ENCODE measurements at regions not wholly inside any gene's neighbourhood (a gene's known extent, or its start where the extent isn't known, plus 50 kb on each side); places are given as distances from the start of the nearest gene placed in this dataset.
"Not testable (repeated sequence)": the region's sequence is repeated elsewhere in the genome, so short reads cannot be mapped to it uniquely, and the experiment has no call there.

DNA sequence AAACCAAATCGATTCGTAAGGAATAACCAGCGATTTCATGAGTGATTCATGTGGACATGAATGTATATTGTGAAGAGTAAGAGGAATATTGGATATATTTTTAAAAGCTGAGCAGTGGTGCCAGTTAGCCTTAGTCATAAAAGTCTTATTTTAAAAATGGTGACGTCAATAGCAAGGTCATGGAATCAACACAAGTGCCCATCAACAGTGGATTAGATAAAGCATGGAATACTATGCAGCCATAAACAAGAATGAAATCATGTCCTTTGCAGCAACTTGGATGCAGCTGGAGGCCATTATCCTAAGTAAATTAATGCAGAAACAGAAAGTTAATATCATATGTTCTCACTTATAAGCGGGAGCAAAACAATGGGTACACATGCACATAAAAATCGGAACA lies 89.0 kb upstream of the STOX2 start:
- DNase-seq = no peak

DNA sequence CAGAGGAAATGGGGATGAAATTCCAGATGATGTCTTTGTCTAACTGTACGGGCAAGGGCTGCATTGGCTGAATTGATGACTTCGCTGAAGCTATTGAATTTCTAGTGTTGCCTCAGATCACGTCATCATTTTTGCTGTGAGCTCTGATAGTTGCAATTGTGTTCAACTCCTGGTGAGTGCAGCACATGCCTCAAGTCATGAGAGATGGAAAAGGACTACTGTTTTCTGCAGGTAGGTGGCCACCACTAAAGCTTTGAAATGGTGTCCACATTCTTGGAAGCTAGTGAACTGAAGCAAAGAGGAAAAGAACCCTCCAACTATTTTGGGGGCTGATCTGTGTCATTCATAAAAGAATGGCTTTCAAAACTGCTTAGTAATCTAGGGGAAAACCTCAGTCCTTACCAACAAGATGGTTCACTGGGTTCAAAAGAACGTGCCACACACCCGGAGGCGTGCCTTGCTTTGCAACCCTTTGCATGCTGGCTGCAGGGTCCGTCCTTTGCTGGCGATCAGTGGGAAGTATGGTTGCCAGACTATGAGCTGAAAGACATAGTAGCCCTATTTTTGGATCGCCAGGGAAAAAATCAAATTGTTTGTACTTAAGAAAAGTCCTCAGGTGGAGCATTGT lies 88.1 kb upstream of the STOX2 start:
- no peak for DNase-seq

DNA sequence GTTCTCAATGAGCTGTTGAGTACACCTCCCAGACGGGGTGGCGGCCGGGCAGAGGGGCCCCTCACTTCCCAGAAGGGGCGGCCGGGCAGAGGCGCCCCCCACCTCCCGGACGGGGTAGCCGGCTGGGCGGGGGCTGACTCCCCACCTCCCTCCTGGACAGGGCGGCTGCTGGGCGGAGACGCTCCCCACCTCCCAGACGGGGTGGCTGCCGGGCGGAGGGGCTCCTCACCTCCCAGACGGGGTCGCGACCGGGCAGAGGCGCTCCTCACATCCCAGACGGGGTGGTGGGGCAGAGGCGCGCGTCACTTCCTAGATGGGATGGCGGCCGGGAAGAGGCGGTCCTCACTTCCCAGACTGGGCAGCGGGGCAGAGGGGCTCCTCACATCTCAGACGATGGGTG lies 86.5 kb upstream of the STOX2 start:
- not testable (repeated sequence) for DNase-seq

DNA sequence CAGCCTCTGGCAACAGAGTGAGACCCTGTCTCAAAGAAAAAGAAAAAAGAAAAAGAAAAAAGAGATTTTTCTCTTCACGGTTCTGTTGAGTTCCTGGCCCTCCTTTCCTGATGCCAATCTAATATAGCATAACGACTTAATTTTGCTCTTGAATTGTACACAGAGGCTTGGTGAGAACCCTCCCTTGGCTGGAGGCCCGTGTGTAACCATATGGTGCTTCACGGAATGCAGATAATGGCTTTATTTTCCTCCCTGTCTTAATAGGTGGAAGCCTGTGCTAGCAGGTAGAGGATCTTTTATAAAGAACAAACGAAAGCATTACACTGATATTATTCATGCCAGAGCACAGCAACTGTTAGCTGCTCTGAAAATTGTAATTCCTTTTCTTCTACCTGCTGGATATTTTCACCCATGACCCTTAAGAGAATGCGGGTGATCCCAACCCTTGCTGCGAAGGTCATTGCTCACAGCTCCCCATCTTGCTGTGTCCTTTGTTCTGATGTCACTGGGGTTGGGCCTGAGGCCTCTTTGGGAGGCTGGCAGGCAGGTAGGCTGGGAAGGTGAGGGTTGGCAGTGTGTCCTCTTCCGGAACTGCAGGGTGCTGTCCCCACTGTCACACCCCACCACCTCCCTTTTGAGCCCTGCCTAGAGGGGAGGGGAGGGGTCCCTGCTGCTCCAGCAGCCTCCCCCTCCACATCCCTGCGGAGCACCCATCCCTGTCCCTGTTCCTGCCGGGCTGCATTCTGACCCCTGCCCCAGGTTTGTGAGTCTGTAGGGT lies 83.8 kb upstream of the STOX2 start:
- DNase-seq = no peak

DNA sequence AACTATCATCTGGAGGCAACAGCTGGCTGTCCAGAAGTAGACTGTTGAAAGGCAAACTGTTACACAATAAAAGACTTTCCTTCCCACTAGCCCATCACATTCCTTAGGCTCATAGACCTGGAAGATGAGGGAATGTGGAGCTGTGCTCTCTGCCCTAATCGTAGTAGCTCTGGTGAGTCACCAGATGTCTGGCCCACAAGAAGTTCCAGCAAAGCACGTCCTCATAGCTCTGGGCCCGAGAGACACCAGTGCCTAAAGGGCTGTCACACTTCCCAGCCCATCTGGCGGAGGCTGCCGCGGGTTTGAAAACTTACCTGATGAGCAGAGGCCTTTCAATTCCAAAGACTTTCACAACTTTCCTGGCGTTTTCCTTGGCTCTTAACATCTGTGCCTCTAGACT lies 81.7 kb upstream of the STOX2 start:
- no peak for DNase-seq

DNA sequence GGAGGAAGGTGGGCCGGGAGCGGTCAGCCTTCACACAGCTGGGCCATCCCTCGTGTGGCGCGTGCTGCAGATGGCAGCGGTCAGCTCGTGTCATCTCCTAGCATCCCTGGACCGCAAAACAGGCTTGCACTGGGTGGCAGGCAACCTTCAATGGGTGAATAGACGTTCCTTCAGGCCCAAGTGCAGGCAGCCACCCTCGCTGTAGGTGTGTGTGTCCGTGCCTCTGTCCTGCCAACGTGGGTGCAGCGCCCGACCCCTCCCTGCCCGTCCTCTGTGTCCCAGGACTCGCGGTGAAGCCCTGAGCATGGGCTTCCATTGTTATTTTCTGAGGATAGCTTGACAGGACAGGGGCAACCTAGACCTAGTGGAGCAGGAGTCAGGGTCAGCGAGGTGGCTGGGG lies 79.8 kb upstream of the STOX2 start:
- DNase-seq = no peak

DNA sequence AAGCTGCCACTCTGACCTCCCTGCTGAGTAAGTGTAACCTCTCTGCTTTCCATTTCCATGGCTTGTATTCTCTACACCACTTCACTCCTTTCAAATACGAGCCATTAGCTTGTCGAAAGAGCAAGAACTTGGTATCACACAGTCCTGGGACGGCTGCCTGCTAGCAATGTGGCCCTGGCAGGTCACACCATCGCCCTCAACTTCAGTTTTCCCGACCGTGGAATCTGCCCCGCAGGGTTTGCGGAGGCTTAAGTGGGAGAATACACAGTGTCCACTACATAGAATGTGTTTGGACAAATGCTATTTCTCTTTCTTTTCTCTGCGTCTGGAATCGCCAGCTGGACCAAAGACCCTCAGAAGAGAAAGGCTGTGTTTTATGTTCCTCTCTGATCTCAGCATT lies 78.6 kb upstream of the STOX2 start:
- DNase-seq = no peak

DNA sequence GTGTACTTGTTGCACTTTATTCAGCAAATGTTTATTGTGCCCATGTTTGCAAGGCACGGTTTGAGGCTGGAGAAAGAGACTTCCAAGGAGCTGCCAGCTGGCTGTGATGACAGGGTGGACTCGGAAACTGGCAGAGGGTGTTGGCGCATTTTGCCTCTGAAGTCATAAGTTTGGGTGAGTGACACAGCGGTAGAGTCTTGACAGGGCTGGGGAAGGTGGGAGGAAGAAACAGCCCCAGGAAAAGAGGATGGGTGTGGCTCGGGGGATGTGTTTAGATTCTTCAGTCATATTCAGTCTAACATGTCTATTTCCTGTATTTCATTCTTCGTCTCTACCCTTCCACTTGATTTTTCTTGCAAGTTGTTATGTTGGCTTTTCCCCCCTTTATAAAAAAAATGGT lies 77.0 kb upstream of the STOX2 start:
- no peak for DNase-seq

DNA sequence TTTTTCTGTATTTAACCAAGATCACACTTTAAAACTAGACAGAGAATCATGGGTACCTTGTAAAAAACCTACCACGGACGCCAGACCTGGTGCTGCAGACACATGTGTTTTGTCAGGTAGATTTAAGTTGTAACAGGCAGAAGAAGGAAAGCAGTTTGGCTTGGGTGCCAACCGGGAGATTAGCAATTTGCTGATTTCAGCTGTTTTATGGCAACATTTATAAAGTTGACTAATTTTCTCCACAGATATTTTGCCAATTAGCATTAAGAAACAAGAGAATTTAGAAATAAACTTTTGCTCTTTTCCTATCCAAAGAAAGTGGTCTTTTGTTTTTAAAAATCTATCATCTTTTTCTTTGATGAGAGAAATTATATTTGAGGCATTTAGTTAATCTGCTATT lies 76.3 kb upstream of the STOX2 start:
- no peak for DNase-seq

DNA sequence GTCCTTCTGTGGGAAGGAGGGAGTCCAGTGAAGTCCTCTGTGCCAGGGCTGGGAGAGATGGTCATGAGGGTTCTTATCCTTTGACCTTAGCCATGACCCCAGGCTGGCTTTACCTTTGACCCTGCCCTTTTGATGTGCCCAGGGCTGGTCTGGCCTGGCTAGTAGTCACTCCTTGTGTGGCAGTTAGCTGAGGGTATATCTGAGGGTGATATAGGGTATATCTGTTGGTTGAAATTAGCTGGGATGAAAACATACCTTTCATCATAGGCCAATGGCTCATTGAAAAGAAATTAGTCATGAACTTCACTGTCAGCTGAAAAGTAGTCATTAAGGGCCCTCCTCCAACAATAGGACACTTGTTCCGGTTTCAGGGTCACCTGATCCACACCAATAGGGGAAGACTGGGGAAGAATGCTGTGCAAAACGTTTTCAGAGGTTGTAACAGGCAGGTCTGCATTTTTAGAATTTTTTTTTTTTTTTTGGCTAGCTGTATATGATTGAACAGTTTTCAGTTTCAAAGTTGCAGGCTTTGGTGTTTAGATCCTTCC lies 74.6 kb upstream of the STOX2 start:
- DNase-seq = peak; percentile 19

DNA sequence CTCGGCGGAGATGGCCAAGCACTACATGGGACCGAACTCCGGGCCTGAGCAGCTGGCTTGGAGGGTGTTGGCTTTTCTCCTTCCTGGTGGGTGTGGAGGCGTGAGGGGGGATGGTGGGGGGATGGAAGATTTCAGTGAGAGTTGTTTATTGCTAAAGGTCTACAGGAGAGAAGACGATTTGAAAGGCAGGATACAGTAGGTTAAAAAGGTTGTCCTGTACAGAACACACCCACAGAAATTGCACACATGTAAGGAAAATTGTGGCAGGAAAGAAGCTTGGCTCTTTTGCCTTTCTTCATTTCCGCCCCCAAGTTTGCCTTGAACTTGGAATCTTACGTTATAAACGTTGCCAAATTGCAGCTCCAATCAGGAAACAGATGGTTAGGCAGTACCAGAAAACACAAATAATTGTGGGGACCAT lies 74.1 kb upstream of the STOX2 start:
- no peak for DNase-seq

DNA sequence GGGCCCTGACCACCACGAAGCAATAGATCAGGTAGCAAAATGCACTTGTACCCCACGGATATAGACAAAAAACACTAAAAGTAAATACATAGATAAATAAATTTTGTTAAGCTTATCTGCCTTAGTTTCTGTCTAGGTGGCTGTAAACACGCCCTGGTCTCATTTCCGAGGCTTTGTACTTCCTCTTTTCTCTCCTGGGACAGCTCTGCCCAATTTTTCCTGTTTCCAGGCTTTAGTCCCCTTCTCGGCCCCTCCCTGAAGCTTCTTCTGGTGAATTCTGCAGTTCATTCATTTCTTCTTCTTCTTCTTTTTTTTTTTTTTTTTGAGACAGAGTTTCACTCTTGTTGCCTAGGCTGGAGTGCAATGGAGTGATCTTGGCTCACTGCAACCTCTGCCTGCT lies 73.4 kb upstream of the STOX2 start:
- DNase-seq = peak; percentile 44

DNA sequence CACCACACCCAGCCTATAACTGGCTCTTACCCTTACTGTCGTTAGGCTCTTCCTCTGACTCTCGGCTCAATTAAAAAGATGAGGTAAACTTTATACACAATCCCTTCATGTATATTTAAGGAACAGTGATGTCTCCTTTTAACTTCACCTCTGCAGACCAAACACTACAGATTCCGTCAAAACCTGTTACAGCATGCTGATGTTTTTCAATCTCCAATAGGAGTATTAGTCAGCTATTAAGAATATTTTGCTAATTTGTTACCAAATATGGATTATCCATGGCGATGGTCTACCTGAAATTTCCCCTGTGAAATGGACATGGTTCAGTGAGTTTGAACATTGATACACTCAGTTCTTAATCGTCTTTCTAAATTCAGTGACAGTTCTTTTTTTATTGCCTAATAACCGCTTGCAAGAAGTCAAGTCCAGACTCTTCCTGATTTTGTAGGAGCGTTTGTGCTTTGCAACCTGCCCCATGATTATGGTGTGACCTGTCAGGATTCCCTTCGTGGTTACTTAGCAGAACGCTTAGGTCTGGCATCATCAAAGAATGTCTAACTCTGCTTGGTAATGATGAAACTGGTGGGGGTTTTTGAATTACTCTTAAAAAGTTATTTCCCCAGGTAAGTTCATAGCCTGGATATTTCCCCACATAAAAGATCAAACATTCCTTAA lies 72.2 kb upstream of the STOX2 start:
- DNase-seq = peak; percentile 15

DNA sequence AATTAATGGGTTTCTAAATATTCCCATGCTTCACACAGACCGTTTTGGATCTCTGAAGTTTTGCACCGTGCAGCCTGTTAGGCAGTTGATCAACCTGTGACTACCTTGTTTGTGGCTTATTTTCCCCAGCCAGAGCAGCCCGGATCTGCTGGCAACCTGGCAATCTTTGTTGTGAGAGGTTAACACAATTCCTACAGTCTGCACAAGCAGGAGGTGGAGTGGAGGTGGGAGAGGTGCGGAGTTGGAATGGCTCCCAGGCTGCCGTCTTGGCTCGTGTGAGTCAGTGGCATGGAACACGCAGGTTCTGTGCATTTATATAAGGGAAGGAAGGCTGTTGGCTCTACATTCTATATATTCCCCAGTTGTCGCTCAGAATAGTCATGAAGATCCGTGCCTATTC lies 70.9 kb upstream of the STOX2 start:
- no peak for DNase-seq

DNA sequence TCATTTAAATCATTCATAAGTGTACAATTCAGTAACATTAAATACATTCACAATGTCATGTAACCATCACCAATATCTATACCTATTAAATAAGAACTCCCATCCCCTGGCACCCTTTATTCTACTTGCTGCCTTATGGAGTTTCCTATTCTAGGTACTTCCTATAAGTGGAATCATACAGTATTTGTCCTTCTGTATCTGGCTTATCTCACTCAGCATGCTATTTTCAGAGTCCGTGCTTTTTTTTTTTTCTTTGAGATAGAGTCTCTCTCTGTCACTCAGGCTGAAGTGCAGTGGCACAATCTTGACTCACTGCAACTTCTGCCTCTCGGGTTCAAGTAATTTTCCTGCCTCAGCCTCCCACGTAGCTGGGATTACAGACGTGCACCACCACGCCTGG lies 67.9 kb upstream of the STOX2 start:
- no peak for DNase-seq

DNA sequence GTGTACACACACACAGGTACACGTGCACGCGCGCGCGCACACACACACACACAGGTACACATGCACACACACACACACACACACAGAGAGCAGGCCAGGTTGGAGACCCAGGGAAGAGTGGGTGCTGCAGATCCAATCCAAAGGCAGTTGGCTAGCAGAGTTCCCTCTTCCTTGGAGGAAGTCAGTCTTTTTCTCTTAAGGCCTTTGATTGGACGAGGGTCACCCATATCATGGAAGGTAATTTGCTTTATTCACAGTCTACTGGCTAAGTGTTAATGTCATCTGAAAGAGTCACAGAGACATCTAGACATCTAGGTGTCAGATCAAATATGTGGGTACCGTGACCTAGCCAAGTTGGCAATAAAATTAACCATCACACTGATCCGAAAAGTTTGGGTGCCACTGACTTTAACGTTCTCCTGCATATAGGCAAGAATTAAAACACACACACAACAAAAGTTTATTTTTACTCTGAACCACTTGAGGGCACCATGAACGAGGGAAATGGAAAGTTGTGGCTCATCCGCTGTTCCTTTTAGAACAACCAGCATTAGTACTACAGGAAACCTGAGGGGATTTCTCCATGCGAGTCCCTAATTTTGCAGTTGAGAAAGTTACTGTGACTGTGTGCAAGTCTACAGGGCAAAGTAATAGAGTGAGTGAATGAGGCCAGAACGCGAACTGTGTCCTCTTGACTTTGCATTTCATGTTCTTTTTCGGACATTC lies 66.0 kb upstream of the STOX2 start:
- peak; percentile 53 for DNase-seq

DNA sequence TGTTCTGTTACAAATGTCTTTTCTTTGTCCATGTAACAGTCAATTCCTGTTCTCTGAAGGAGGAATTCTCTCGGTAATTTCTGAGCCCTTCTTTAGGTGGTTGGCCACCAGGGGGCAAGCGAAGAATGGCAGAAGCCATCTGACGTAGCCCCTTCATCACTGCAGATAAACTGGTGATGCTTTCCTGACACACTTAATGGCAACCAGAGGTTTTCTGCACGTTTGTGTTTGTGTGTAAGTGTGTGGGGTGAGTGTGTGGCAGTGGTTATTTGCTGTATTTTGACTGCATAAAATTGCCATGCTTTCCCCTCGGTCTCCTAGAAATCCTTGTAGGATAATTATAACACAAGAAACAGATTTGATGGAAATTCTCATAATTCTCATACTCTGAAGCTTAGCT lies 64.8 kb upstream of the STOX2 start:
- peak; percentile 67 for DNase-seq

DNA sequence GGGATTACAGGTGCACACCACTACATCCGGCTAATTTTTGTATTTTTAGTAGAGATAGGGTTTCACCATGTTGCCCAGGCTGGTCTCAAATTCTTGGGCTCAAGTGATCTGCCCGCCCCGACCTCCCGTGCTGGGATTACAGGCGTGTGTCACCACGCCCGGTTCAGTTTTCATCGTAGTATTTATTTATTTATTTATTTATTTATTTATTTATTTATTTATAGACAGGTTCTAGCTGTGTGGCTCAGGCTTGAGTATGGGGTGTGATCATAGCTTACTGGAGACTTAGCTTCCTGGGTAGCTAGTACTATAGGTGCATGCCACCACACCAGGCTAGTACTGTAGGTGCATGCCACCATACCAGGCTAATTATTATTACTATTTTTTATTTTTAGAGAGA lies 64.1 kb upstream of the STOX2 start:
- DNase-seq = no peak

DNA sequence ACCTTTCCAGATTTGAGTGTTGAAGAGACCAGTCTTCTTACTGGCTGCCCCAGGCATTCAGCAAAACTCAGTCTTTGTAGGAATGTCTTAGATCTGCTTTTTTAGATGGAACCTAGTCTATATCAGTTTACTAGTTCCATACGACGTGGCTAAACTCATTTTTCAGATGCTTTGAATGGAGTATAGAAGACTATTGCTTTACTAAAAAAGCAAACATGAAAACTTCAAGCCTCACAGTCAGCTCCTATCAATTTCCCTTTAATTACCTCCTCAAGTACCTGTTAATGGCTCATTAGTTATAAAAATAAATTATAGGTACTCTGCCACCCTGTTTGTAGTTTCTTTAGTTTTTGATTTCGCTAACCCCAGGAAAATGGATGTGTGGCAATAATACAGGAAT lies 63.0 kb upstream of the STOX2 start:
- no peak for DNase-seq

DNA sequence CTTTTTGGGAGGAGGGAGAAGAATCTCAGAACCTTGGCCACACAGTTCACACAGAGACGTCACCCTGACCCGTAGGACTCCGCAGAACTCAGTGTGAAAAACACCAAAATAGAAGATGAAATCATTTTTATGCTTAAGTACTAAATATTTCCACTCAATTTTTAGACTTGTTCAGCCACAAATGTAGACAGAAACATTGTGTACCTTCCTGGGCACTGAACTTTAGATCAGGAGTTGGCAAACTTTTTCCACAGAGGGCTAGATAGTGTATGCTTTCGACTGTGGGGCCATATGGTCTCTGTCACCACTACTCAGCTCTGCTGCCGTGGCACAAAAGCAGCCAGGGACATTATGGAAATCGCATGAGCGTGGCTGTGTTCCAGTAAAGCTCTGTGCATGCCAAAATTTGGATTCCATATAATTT lies 61.8 kb upstream of the STOX2 start:
- DNase-seq = no peak

DNA sequence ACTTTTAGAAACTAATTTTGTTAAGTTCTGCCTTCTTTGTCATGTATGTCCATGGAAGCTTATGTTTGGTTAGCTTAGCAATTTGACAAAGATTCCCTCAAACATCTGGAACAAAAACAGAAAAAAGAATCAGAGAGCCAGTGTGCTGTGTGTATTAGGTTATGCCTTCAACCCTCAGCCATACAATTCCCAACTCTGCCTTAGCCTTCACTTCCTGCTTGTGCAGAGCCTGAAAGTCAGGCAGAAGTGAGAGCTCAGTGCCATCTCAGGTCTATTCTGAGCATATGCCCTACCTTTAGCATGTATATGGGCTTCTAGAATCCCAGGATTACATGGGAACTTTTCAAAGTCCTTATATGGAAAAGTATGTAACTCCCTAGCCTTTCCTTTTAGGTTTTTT lies 58.2 kb upstream of the STOX2 start:
- DNase-seq = no peak

DNA sequence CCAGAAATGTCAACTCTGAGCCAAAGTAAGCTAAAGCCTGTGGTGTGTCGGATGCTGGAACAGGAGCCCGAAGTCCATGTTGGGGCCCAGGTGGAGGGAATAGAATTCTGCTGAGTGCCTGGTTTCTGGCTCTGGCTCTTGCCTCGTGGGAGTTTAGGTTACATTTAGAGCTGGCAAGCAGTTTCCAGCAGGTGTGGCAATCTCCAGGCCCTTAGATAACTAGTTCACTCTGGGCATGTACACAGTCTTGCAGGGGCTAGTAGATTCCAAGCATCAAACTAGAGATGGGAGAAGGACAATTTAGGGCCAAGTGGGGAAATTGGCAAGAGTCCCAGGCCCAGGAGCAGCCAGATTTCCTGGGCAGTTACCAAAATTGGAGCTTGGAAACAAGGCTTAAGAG lies 56.3 kb upstream of the STOX2 start:
- DNase-seq = no peak

DNA sequence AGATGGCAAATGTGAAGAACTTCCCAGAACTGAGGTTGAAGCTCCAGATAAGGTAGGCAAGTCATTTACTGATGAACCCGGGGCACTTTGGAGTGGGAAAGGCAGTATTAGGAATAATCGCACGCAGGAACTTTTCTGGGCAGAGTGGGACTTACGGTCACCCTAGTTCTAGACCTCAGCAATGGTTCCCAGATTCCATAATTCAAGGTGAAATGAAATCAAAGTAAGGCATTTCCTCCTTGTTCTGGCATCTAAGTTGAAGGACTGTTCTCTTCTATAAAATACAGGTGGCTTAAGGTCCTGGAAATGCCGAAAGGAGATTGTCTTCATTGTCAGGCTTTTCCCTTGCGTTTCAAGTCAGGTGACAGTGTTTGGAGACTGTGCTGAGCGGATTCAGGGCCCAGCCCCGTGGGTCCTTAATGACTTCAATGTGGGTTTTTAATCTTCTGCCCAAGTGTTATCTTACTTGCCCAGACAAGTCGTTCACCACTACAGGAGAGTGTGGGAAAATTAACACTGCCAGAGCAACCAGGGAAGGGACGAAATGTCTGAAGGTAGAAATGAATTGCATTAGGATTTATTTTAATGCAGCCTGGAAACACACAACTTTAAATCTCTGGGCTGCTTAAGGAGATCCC lies 52.1 kb upstream of the STOX2 start:
- DNase-seq = no peak
